ENCODE measurements at regions not wholly inside any gene's neighbourhood (a gene's known extent, or its start where the extent isn't known, plus 50 kb on each side); places are given as distances from the start of the nearest gene placed in this dataset.

DNA sequence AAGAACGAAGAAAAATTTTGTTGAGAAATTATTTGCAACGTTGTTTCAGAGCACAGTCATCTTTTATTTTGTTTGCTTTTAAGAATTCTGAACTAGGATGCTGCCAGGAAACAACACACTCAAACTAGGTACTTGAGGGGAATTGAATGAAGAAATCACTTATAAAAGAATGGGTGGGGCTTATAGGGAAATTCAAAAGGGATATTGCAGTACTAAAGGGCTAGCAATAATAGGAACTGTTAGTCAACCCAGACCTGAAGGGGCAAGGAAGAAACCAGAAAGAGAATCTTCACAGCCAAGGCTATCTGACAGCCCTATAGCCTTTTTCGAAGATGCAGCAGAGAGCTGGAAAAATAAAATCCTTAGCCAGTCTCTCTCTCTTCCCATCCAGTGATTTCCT lies 179.3 kb downstream of the RPRM start:
- no peak for TF ChIP-seq POLR2A (IDR thresholded peaks at IDR 0.05)
- TF ChIP-seq, protein P1, sequence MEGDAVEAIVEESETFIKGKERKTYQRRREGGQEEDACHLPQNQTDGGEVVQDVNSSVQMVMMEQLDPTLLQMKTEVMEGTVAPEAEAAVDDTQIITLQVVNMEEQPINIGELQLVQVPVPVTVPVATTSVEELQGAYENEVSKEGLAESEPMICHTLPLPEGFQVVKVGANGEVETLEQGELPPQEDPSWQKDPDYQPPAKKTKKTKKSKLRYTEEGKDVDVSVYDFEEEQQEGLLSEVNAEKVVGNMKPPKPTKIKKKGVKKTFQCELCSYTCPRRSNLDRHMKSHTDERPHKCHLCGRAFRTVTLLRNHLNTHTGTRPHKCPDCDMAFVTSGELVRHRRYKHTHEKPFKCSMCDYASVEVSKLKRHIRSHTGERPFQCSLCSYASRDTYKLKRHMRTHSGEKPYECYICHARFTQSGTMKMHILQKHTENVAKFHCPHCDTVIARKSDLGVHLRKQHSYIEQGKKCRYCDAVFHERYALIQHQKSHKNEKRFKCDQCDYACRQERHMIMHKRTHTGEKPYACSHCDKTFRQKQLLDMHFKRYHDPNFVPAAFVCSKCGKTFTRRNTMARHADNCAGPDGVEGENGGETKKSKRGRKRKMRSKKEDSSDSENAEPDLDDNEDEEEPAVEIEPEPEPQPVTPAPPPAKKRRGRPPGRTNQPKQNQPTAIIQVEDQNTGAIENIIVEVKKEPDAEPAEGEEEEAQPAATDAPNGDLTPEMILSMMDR (IDR thresholded peaks at IDR 0.05 in 8 of 11, conservative IDR thresholded peaks at IDR 0.05 in 3 of 11), result no peak
- no peaks in the 10 kb centered on the region for H3K4me1 ChIP-seq
- no peak for DNase-seq
- no peak overlapping the region for H3K4me3 ChIP-seq
- H3K27ac ChIP-seq, result no peak overlapping the region
- WGBS, 5 donors, result 67 to 80% (median 69%) methylated on average over 3 of the region's 3 CpGs
- intact Hi-C loops (cut with DNase I; ENCODE audit: low total_unique reads), result no loop called here
- no peaks in the 10 kb centered on the region for H3K27me3 ChIP-seq (replicated peaks in 1 of 7)
- H3K9me3 ChIP-seq, result peaks cover 0 to 8% (median 0%) of the 10 kb centered on the region in 8 donors
- no peaks in the 10 kb centered on the region for H3K36me3 ChIP-seq

DNA sequence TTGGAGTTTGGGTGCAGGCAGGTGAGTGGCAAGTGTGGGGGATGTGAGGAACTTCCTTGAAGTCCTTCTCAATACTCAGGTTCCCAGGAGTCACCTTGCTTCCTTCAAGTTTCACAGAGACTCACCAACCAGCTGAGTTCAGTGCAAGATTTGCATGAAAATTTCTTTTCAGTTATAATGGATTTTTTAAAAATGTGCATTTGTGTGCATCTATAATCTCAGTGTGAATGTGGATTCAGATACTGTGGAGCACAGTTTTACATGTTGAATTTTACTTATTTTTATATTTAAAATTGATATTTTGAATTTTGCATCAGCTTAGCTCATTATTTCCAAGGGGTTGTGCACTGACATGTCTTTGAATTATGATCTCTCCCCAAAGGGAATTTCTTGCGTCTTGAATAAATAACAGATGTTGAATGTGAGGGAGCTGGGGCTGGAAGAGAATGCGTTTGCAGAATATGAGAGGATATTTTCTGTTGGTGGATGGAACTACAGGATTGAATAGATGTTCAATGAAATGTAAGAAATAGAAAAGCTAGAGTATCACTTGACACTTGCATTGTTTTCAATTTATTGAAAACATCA lies 184.3 kb downstream of the RPRM start:
- Histone ChIP-seq H3K4me3 (no peak overlapping the region), H3K27me3 (replicated peaks in 1 of 7) (no peaks in the 10 kb centered on the region), H3K27ac (no peak overlapping the region), H3K36me3 (no peaks in the 10 kb centered on the region), H3K9me3 (no peaks in the 10 kb centered on the region), H3K4me1 (no peaks in the 10 kb centered on the region)
- WGBS, 5 donors, result 38 to 66% (median 41%) methylated on average over 2 of the region's 2 CpGs
- TF ChIP-seq, protein P1 (IDR thresholded peaks at IDR 0.05 in 8 of 11, conservative IDR thresholded peaks at IDR 0.05 in 3 of 11), result no peak
- DNase-seq, result no peak
- intact Hi-C loops (cut with DNase I; ENCODE audit: low total_unique reads), result no loop called here

DNA sequence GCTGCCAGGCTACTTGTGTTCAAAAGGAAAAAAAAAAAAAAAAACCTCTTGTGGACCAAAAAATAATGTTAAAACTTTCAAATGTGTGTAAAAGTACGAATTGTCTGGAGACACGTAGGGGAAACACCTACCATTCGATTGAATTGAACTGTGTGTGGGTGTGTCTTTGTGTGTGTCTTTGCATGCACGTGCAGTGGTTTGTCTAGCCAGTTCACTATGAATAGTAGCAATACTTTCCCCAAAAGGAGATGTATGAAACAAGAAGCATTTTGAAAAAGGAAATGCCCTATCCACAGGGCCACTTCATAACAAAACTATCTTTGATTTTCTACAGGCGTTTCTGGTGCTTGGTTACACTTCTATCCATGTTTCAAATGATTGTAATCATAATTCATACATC lies 186.8 kb downstream of the RPRM start:
- 64 to 79% (median 69%) methylated on average over 5 of the region's 5 CpGs for WGBS, 5 donors
- Histone ChIP-seq H3K27me3 (replicated peaks in 1 of 7) (no peaks in the 10 kb centered on the region), H3K4me3 (no peak overlapping the region), H3K27ac (no peak overlapping the region), H3K4me1 (no peaks in the 10 kb centered on the region), H3K36me3 (no peaks in the 10 kb centered on the region), H3K9me3 (peaks cover 0 to 3% (median 0%) of the 10 kb centered on the region in 8 donors)
- intact Hi-C loops (cut with DNase I; ENCODE audit: low total_unique reads), result no loop called here
- TF ChIP-seq, protein P1 (IDR thresholded peaks at IDR 0.05 in 8 of 11, conservative IDR thresholded peaks at IDR 0.05 in 3 of 11), result no peak
- TF ChIP-seq POLR2A (IDR thresholded peaks at IDR 0.05), result no peak
- no peak for TF ChIP-seq POLR2AphosphoS5 (IDR thresholded peaks at IDR 0.05)
- DNase-seq, result no peak

DNA sequence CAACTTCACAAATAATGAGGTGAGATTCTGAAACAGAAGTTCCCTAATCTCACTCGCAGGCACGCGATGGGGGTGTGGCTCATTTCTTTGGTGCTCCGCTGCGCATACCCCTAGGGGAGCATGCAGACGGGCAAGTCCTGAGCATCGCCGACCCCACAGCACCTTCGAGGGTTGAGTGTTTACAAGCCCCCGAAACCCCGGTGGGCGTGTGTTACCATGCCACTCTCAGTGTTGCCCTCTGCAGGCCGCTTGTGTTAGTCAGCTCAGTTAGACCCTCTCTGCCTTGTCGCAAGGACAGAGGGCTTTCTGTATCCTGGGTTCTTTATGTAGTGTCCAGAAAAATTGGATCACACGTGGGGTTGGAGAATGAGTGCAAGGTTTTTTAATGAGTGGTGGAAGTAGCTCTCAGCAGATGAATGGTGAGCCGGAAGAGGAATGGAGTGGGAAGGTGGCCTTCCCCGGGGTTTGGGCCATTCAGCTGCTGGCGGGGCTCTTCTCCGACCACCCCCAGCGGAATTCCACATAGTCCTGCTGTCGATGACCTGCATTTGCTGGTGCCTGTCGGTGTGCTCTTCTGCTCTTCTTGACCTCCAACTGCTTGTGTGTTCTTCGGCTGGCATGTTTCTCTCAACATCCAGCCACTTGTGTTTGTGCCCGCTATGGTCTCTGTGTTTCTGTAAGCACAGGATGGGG lies 191.3 kb downstream of the RPRM start:
- peak overlapping the region in 2 of 8 donors; percentile 30 to 47 for H3K4me3 ChIP-seq
- intact Hi-C loops (cut with DNase I; ENCODE audit: low total_unique reads), result no loop called here
- H3K4me1 ChIP-seq, result no peaks in the 10 kb centered on the region
- WGBS, 5 donors, result 41 to 51% (median 44%) methylated on average over 21 to 24 of the region's 24 CpGs
- H3K36me3 ChIP-seq, result no peaks in the 10 kb centered on the region
- H3K27me3 ChIP-seq (replicated peaks in 1 of 7), result no peaks in the 10 kb centered on the region
- H3K27ac ChIP-seq, result no peak overlapping the region
- DNase-seq, result no peak
- peaks cover 0 to 20% (median 15%) of the 10 kb centered on the region in 8 donors for H3K9me3 ChIP-seq
- TF ChIP-seq, protein P1 (IDR thresholded peaks at IDR 0.05 in 8 of 11, conservative IDR thresholded peaks at IDR 0.05 in 3 of 11), result peak in 1 of 11 experiments; percentile 20
- no peak for TF ChIP-seq POLR2AphosphoS5 (IDR thresholded peaks at IDR 0.05)
- TF ChIP-seq POLR2A (IDR thresholded peaks at IDR 0.05), result no peak

All from spleen (tissue), 11 donors.